Ovary (tissue), 7 donors: ENCODE measurements at regions not wholly inside any gene's neighbourhood (a gene's known extent, or its start where the extent isn't known, plus 50 kb on each side); places are given as distances from the start of the nearest gene placed in this dataset.

Experiments used
- DNase-seq, 5 donors: peaks; one replicate each; pipeline ENCODE4 v3.0.0-alpha.2; 2019 to 2020
- H3K27ac ChIP-seq, 2 donors: fragments of 200-600 bp; one replicate each; pipeline versions ENCODE4 v1.5.1 to v1.8.0; 2019 to 2022
- H3K27me3 ChIP-seq: fragments of 200-600 bp; one replicate; pipeline ENCODE4 v1.8.0; 2022
- H3K36me3 ChIP-seq: fragments of 200-600 bp; sonication (generic); one replicate; pipeline ENCODE4 v1.5.1; 2019
- H3K4me1 ChIP-seq: one replicate; pipeline ENCODE4 v1.8.1; 2013; ENCODE audit warnings: mild to moderate bottlenecking, moderate library complexity; ENCODE audit not compliant: insufficient read depth
- H3K4me3 ChIP-seq: fragments of 200-600 bp; sonication (generic); one replicate; pipeline ENCODE4 v1.5.1; 2017
- H3K9me3 ChIP-seq, 2 donors: fragments of 200-600 bp in 1 of 2; sonication (generic) in 1 of 2; one replicate each; pipeline versions ENCODE4 v1.5.1 to v1.8.1; 2013 to 2019; ENCODE audit warnings: mild to moderate bottlenecking in 1 of 2, moderate library complexity in 1 of 2
- EP300 ChIP-seq: sonication (generic); formaldehyde crosslinking; IDR thresholded peaks from one replicate; pipeline ENCODE4 v1.6.1; 2017; ENCODE audit warnings: antibody characterized with exemption
- POLR2A ChIP-seq: fragments of 450-650 bp; IDR thresholded peaks from one replicate; pipeline ENCODE4 v1.6.1; 2017; ENCODE audit warnings: antibody characterized with exemption, mild to moderate bottlenecking, moderate library complexity
- WGBS, 3 donors: extraction: QIAGEN DNeasy Blood & Tissue Kit in 1 of 3; methylation state at CpG; one replicate each; pipeline versions ENCODE4 v1.1.5 to v1.1.7; 2013 to 2017; 5-methylcytosine and 5-hydroxymethylcytosine counted together
- intact Hi-C, 4 donors: fragments of 100-400 bp; cut with DNase I; formaldehyde crosslinking; loops; one replicate each; pipeline versions ENCODE4 v1.11.0 to v1.15.1; 2022 to 2023
- TF ChIP-seq, protein P1 (sequence below), 3 donors: fragments of 450-650 bp in 2 of 3; fragments of 200-600 bp in 1 of 3; IDR thresholded peaks; one replicate each; pipeline versions ENCODE4 v1.5.1 to v1.8.0; 2016 to 2022; ENCODE audit warnings: antibody characterized with exemption in 3 of 3, mild to moderate bottlenecking in 1 of 3
- donor health status: DM: no; HTN: no; CAD: no; lungs with moderate emphysema.
- donor health status: DM: no; HTN: no; CAD: no.
- donor health status: Bipolar disorder and iron deficiency.
- donor health status: DM: no; HTN: no; CAD: no.
- donor health status: DM: yes; HTN: yes; CAD: no.

DNA sequence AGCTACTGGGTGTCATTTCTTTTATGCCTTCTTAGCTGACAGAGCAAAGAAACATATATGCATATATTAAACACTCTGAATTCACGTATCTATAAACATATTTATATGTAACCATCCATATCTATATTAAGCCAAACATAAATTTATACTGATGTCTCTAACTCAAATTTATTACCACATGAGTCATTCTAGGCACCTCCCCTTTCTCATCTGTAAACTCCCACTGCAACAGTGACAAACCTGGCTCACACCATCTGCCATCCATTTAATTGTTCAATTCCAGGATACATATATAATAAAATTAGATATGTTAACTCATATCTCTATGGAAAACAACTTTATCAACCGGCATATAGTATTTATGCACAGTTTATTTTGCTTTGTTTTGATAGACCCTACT lies 722.3 kb downstream of the SORCS1 start:
- Histone ChIP-seq H3K27ac (no peak overlapping the region), H3K36me3 (no peaks in the 10 kb centered on the region), H3K27me3 (no peaks in the 10 kb centered on the region), H3K4me3 (no peak overlapping the region), H3K4me1 (no peaks in the 10 kb centered on the region), H3K9me3 (no peaks in the 10 kb centered on the region)
- DNase-seq = no peak
- 38 to 40% (median 39%) methylated on average over 2 of the region's 2 CpGs for WGBS, 3 donors
- no peak for TF ChIP-seq EP300
- TF ChIP-seq, protein P1, sequence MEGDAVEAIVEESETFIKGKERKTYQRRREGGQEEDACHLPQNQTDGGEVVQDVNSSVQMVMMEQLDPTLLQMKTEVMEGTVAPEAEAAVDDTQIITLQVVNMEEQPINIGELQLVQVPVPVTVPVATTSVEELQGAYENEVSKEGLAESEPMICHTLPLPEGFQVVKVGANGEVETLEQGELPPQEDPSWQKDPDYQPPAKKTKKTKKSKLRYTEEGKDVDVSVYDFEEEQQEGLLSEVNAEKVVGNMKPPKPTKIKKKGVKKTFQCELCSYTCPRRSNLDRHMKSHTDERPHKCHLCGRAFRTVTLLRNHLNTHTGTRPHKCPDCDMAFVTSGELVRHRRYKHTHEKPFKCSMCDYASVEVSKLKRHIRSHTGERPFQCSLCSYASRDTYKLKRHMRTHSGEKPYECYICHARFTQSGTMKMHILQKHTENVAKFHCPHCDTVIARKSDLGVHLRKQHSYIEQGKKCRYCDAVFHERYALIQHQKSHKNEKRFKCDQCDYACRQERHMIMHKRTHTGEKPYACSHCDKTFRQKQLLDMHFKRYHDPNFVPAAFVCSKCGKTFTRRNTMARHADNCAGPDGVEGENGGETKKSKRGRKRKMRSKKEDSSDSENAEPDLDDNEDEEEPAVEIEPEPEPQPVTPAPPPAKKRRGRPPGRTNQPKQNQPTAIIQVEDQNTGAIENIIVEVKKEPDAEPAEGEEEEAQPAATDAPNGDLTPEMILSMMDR (IDR thresholded peaks at IDR 0.05) = no peak
- no peak for TF ChIP-seq POLR2A
- intact Hi-C loops = no loop called here

DNA sequence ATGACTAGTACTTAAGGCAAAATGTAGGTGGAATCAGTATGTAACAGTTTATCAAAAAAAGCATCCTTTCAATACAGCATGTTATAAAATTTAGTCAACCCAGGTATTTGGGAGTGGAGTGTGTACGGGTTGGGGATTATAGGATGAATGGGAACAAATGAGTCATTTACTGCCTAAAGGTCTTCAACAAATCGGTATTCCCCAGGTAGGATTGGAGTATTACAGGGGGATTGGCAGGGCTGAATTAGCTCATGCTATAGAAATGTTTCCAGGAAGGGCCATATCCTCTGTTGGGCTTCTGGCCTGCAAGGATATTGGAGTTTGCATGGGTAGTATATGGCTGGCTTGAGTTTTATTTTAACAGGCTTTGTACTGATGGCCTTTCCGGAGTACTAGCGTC lies 723.7 kb downstream of the SORCS1 start:
- Histone ChIP-seq H3K9me3 (no peaks in the 10 kb centered on the region), H3K36me3 (no peaks in the 10 kb centered on the region), H3K27ac (no peak overlapping the region), H3K4me3 (no peak overlapping the region), H3K4me1 (no peaks in the 10 kb centered on the region), H3K27me3 (no peaks in the 10 kb centered on the region)
- WGBS, 3 donors = 86 to 90% (median 87%) methylated on average over 4 of the region's 4 CpGs
- intact Hi-C loops = no loop called here
- TF ChIP-seq, protein P1 (IDR thresholded peaks at IDR 0.05) = no peak
- TF ChIP-seq POLR2A (no peak), EP300 (no peak)
- no peak for DNase-seq

DNA sequence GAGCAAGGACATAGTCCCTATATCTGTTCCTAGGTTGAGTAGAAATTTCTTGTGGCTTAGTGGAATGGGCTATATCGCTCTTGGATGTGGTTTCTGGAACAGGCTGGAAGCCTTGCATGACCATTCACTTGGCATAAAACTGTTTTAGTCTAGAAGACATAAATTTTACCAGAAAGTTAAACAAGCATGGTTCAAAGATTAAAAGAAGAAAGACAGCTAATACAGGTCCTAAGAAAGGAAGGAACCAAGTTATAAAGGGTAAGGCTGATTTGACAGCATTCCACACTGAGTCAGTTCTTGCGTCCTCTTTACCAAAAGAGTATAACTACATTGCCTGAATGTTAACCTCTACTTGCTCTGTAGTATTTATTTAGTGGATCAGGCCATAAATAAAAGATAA lies 724.2 kb downstream of the SORCS1 start:
- TF ChIP-seq POLR2A (no peak), EP300 (no peak)
- TF ChIP-seq, protein P1 (IDR thresholded peaks at IDR 0.05) = no peak
- intact Hi-C loops = no loop called here
- Histone ChIP-seq H3K27ac (no peak overlapping the region), H3K4me3 (no peak overlapping the region), H3K9me3 (no peaks in the 10 kb centered on the region), H3K4me1 (no peaks in the 10 kb centered on the region), H3K27me3 (no peaks in the 10 kb centered on the region), H3K36me3 (no peaks in the 10 kb centered on the region)
- 62 to 66% (median 66%) methylated on average over 2 of the region's 2 CpGs for WGBS, 3 donors
- no peak for DNase-seq

DNA sequence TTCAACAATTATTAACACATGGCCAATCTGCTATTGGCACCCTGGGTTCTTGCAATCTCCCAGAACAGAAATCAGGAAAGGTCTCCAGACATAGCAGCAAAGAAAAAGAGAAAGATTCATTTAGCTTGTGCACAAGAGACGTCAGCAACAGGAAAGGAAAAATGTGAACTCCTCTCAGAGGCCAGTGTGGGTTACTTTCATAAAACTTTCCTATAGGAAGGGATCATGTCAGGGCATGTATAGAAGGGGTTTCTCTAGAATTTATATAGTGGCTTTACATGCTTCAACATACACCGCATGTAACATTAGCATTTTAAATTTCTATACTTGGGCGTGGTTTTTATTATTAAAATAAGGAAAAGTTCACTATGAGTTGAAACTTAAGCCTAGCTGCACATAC lies 725.1 kb downstream of the SORCS1 start:
- WGBS, 3 donors = 83 to 85% (median 83%) methylated on average over 3 of the region's 3 CpGs
- TF ChIP-seq EP300 = no peak
- TF ChIP-seq POLR2A = no peak
- TF ChIP-seq, protein P1 (IDR thresholded peaks at IDR 0.05) = no peak
- intact Hi-C loops = no loop called here
- Histone ChIP-seq H3K9me3 (no peaks in the 10 kb centered on the region), H3K27me3 (no peaks in the 10 kb centered on the region), H3K36me3 (no peaks in the 10 kb centered on the region), H3K27ac (no peak overlapping the region), H3K4me1 (no peaks in the 10 kb centered on the region), H3K4me3 (no peak overlapping the region)
- no peak for DNase-seq

DNA sequence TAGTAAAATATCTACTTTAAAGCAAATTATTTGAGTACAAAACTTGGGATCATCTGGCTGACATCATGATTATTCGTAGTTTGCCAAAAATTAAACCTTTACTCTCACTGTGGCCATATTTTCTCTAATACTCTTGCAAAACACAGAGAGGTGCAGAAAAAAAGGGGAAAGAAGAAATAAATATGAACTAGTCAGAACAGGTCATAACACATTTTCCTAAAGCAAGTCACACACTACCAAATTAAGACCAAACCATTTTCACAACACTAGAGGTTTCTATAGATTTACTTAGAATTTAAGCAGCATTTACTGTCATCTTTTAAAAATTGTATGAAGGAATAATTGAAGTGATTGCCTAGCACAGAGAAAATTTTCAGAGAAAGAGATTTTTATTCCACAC lies 726.1 kb downstream of the SORCS1 start:
- WGBS, 3 donors = 0 to 17% (median 13%) methylated on average over 1 of the region's 1 CpG
- TF ChIP-seq POLR2A (no peak), EP300 (no peak)
- TF ChIP-seq, protein P1 (IDR thresholded peaks at IDR 0.05) = no peak
- intact Hi-C loops = no loop called here

More for the DNA sequence above, 726.1 kb downstream of the SORCS1 start:
- Histone ChIP-seq H3K4me1 (no peaks in the 10 kb centered on the region), H3K9me3 (no peaks in the 10 kb centered on the region), H3K27ac (no peak overlapping the region), H3K27me3 (no peaks in the 10 kb centered on the region), H3K4me3 (no peak overlapping the region), H3K36me3 (no peaks in the 10 kb centered on the region)
- no peak for DNase-seq
